IMR-90 (cell line): ENCODE measurements at regions not wholly inside any gene's neighbourhood (a gene's known extent, or its start where the extent isn't known, plus 50 kb on each side); places are given as distances from the start of the nearest gene placed in this dataset.

Experiments
- ATAC-seq: fragments of 200-7000 bp; cut with Tn5 transposase; 2 replicates; pipeline ENCODE4 v1.9.1; 2020; ENCODE audit warnings: low read depth, mild to moderate bottlenecking, moderate library complexity
- BruUV-seq: library from RNA; stranded (reverse); fragments of 400-500 nt; replicated peaks from 2 replicates; lab custom pipeline; 2021; lab: Mats Ljungman, UMichigan
- CTCF ChIA-PET: fragments of 300-600 bp; formaldehyde crosslinking; extraction: SDS; loops from one replicate; lab custom pipeline; 2021; ENCODE audit warnings: antibody characterized with exemption; lab: Yijun Ruan, JAX
- POLR2A ChIA-PET: fragments of 300-600 bp; sonication (Branson Sonifier 250); formaldehyde crosslinking; loops from one replicate; lab custom pipeline; 2022; ENCODE audit warnings: antibody characterized with exemption; ENCODE audit not compliant: unreplicated experiment; lab: Charles Lee
- DNase-seq: peaks from one replicate; pipeline ENCODE4 v3.0.0; 2013
- H2AFZ ChIP-seq: replicated peaks from 2 replicates; pipeline ENCODE3; 2013; ENCODE audit warnings: low read length, mild to moderate bottlenecking; ENCODE audit not compliant: poor library complexity
- H2AK5ac ChIP-seq: 2 replicates; pipeline ENCODE4 v1.6.1; 2013; ENCODE audit warnings: low read depth, low read length, inconsistent platforms
- H2AK9ac ChIP-seq: replicated peaks from 2 replicates; pipeline ENCODE3; 2013; ENCODE audit warnings: mild to moderate bottlenecking, low read depth, low read length, moderate library complexity; ENCODE audit not compliant: poor library complexity
- H2BK120ac ChIP-seq: 2 replicates; pipeline ENCODE4 v1.6.1; 2013; ENCODE audit warnings: low read depth, low read length, inconsistent platforms
- H2BK15ac ChIP-seq: 3 replicates; pipeline ENCODE4 v1.6.1; 2013; ENCODE audit warnings: low read depth, low read length, inconsistent platforms
- H2BK20ac ChIP-seq: 2 replicates; pipeline ENCODE4 v1.6.1; 2013; ENCODE audit warnings: low read depth, mild to moderate bottlenecking, inconsistent platforms, low read length, moderate library complexity
- H2BK5ac ChIP-seq: 2 replicates; pipeline ENCODE4 v1.6.1; 2013; ENCODE audit warnings: mild to moderate bottlenecking, low read depth, low read length, inconsistent platforms; ENCODE audit not compliant: poor library complexity, severe bottlenecking
- H3K14ac ChIP-seq: replicated peaks from 2 replicates; pipeline ENCODE4 v1.6.1; 2013; ENCODE audit warnings: low read depth, low read length, inconsistent platforms
- H3K18ac ChIP-seq: 2 replicates; pipeline ENCODE4 v1.6.1; 2013; ENCODE audit warnings: low read depth, low read length, control low read depth
- H3K23ac ChIP-seq: 2 replicates; pipeline ENCODE4 v1.6.1; 2013; ENCODE audit warnings: low read depth, low read length, inconsistent platforms
- H3K27ac ChIP-seq: 2 replicates; pipeline ENCODE4 v1.5.1; 2013; ENCODE audit warnings: mild to moderate bottlenecking, control low read depth, low read length; ENCODE audit not compliant: insufficient read depth
- H3K27me3 ChIP-seq: 2 replicates; pipeline ENCODE4 v1.6.1; 2013; ENCODE audit warnings: low read length; ENCODE audit not compliant: control insufficient read depth, insufficient read depth
- H3K36me3 ChIP-seq: 2 replicates; pipeline ENCODE4 v1.6.1; 2013; ENCODE audit warnings: low read length, mixed read lengths; ENCODE audit not compliant: control insufficient read depth, insufficient read depth
- H3K4ac ChIP-seq: 2 replicates; pipeline ENCODE4 v1.6.1; 2013; ENCODE audit warnings: low read depth, low read length, inconsistent platforms
- H3K4me1 ChIP-seq: 2 replicates; pipeline ENCODE4 v1.6.1; 2013; ENCODE audit warnings: low read length, mixed read lengths; ENCODE audit not compliant: control insufficient read depth, insufficient read depth
- H3K4me2 ChIP-seq: 2 replicates; pipeline ENCODE4 v1.6.1; 2013; ENCODE audit warnings: low read depth, mild to moderate bottlenecking, control low read depth, low read length, moderate library complexity
- H3K4me3 ChIP-seq: 2 replicates; pipeline ENCODE4 v1.5.1; 2013; ENCODE audit warnings: low read depth, mild to moderate bottlenecking, control low read depth, low read length, moderate library complexity; ENCODE audit not compliant: insufficient read depth
- H3K56ac ChIP-seq: 2 replicates; pipeline ENCODE4 v1.6.1; 2013; ENCODE audit warnings: low read length, inconsistent platforms; ENCODE audit not compliant: insufficient read depth; ENCODE audit errors: extremely low read depth
- H3K79me1 ChIP-seq, 2 experiments: 2 replicates each; pipeline ENCODE4 v1.6.1; 2013; ENCODE audit warnings: low read length in 2 of 2, inconsistent platforms in 1 of 2, low read depth in 1 of 2
- H3K9ac ChIP-seq: 2 replicates; pipeline ENCODE4 v1.6.1; 2013; ENCODE audit warnings: low read depth, low read length, control low read depth
- H3K9me1 ChIP-seq: 2 replicates; pipeline ENCODE4 v1.6.1; 2013; ENCODE audit warnings: low read length, inconsistent platforms; ENCODE audit not compliant: insufficient read depth
- H3K9me3 ChIP-seq: 2 replicates; pipeline ENCODE4 v1.6.1; 2013; ENCODE audit warnings: low read length; ENCODE audit not compliant: control insufficient read depth, insufficient read depth
- H4K20me1 ChIP-seq: 2 replicates; pipeline ENCODE4 v1.6.1; 2013; ENCODE audit warnings: low read length, inconsistent platforms; ENCODE audit not compliant: insufficient read depth
- H4K5ac ChIP-seq: 2 replicates; pipeline ENCODE4 v1.6.1; 2013; ENCODE audit warnings: mild to moderate bottlenecking, low read depth, low read length, control low read depth
- H4K8ac ChIP-seq, 2 experiments: 2 replicates each; pipeline ENCODE4 v1.6.1; 2013; ENCODE audit warnings: low read depth in 2 of 2, low read length in 2 of 2, control low read depth in 1 of 2, inconsistent platforms in 1 of 2
- H4K91ac ChIP-seq: 2 replicates; pipeline ENCODE4 v1.6.1; 2013; ENCODE audit warnings: low read depth, low read length, inconsistent platforms; ENCODE audit not compliant: insufficient read depth
- MAFK ChIP-seq: IDR thresholded peaks from 2 replicates; pipeline ENCODE4 v1.6.1; 2012; ENCODE audit warnings: low read depth, low read length, improper control_type of control experiment
- RFX5 ChIP-seq: IDR thresholded peaks from 2 replicates; pipeline ENCODE4 v1.8.0; 2012; ENCODE audit warnings: low read depth, mild to moderate bottlenecking, low read length, moderate library complexity
- WGBS, 2 experiments: methylation state at CpG; one replicate each; pipeline versions ENCODE4 v1.1.5 to v1.1.7; 2013; ENCODE audit warnings: missing lambda C conversion rate in 2 of 2; ENCODE audit not compliant: insufficient read length in 1 of 2; ENCODE audit errors: extremely low coverage in 2 of 2; 5-methylcytosine and 5-hydroxymethylcytosine counted together
- dilution Hi-C: fragments of 300-500 bp; cut with HindIII; formaldehyde crosslinking; loops from one replicate; pipeline ENCODE4 v1.14.3; 2018; ENCODE audit warnings: low sequenced_read_pairs; ENCODE audit not compliant: unreplicated experiment
- in situ Hi-C: fragments of 300-500 bp; cut with MboI; formaldehyde crosslinking; loops from 3 replicates; pipeline ENCODE4 v1.14.3; 2019; ENCODE audit warnings: low sequenced_read_pairs, inconsistent platforms, mixed read lengths
- intact Hi-C: fragments of 100-400 bp; cut with micrococcal nuclease; formaldehyde crosslinking; loops from 2 replicates; pipeline ENCODE4 v1.10.0; 2022

DNA sequence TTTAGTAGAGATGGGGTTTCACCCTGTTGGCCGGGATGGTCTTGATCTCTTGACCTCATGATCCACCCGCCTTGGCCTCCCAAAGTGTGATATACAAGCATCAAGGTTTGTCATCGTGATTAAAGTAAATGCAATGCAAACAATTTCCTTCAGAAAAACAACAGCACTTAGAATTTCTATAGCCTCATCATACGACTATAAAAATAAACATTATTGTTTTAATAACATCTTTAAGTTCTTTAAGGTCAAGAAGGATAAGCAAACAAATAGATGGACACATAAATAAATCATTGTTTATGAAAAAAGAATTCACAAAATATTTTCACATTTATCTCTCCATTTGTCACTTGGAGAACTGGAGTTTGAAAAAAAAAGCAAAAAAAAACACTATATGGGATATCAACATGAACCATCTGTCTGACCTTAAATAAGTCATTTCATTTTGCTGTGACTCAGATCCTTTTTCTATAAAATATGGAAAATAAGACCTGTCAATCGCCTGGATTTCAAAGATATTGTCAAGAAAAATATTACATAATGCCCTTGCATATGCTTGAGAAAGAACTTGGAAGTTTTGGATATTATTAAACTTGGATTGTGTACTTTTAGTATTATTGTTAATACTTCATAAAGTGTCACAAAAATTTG, 642.0 kb upstream of the KCNMB2 start:
- Histone ChIP-seq H3K4ac (no peak overlapping the region), H4K8ac (no peak overlapping the region), H2AK9ac (no peak overlapping the region), H2AFZ (no peak overlapping the region), H3K56ac (no peak overlapping the region), H2BK20ac (no peak overlapping the region), H2BK5ac (no peak overlapping the region), H3K36me3 (peaks cover 2% of the 10 kb centered on the region; the same call in 1 of the 2 replicates), H3K4me3 (no peak overlapping the region), H2AK5ac (no peak overlapping the region), H4K20me1 (no peaks in the 10 kb centered on the region), H3K9me3 (peaks cover 19% of the 10 kb centered on the region), H3K14ac (no peak overlapping the region), H3K9me1 (no peaks in the 10 kb centered on the region), H2BK120ac (no peak overlapping the region), H3K4me2 (no peak overlapping the region), H3K18ac (no peak overlapping the region), H3K23ac (no peak overlapping the region), H2BK15ac (no peak overlapping the region), H3K4me1 (peaks cover 2% of the 10 kb centered on the region; the same call in 1 of the 2 replicates), H3K27ac (no peak overlapping the region), H4K91ac (no peak overlapping the region), H3K27me3 (no peaks in the 10 kb centered on the region), H3K9ac (no peak overlapping the region), H3K79me1 (no peaks in the 10 kb centered on the region), H4K5ac (no peak overlapping the region)
- dilution Hi-C loops = no loop called here
- TF ChIP-seq MAFK = no peak
- TF ChIP-seq RFX5 = no peak
- ChIA-PET CTCF (interaction anchor here (0.6 to 1.1 kb wide), 2 partner anchors 16 to 407 kb away, joined by 3 read pairs; no protein-coding TSS in a partner anchor), POLR2A (no interaction called here)
- no peak; the same call in 1 of the 2 replicates for ATAC-seq
- no peak for DNase-seq
- in situ Hi-C loops = no loop called here
- no TSS peak for BruUV-seq
- no CpG with 5 or more reads among the region's 5 CpGs for WGBS, 2 experiments
- intact Hi-C loops = no loop called here
